PC-3 (cell line): ENCODE measurements at regions not wholly inside any gene's neighbourhood (a gene's known extent, or its start where the extent isn't known, plus 50 kb on each side); places are given as distances from the start of the nearest gene placed in this dataset.

Source experiments
- CTCF ChIP-seq: fragments of 300-600 bp; sonication (generic); conservative IDR thresholded peaks from 2 replicates; pipeline ENCODE4 v1.5.1; 2017; ENCODE audit warnings: antibody characterized with exemption, low read depth, mild to moderate bottlenecking, low read length
- EZH2 ChIP-seq: fragments of 300-600 bp; sonication (generic); IDR thresholded peaks from one replicate; pipeline ENCODE4 v1.6.1; 2017; ENCODE audit warnings: antibody characterized with exemption, mild to moderate bottlenecking, low read length; ENCODE audit not compliant: unreplicated experiment
- EZH2phosphoT487 ChIP-seq: fragments of 300-600 bp; sonication (generic); IDR thresholded peaks from 2 replicates; pipeline ENCODE4 v1.6.1; 2018; ENCODE audit warnings: mild to moderate bottlenecking, antibody characterized with exemption, low read length, borderline replicate concordance

- TF ChIP-seq CTCF: no peak
- TF ChIP-seq EZH2phosphoT487: no peak
- TF ChIP-seq EZH2: no peak
These were observed 260.9 kb upstream of the TUSC1 start for GRCh38 chr9:25939126-25939525.
